HPDE6-E6E7 (cell line): ENCODE measurements at regions not wholly inside any gene's neighbourhood (a gene's known extent, or its start where the extent isn't known, plus 50 kb on each side); places are given as distances from the start of the nearest gene placed in this dataset.
"Not testable (repeated sequence)": the region's sequence is repeated elsewhere in the genome, so short reads cannot be mapped to it uniquely, and the experiment has no call there.

ENCODE experiments used
- DNase-seq: peaks from one replicate; pipeline ENCODE4 v3.0.0; 2011; ENCODE audit warnings: missing footprints; ENCODE audit errors: extremely low spot score

- DNase-seq: not testable (repeated sequence)
Measured at GRCh38 chr12:65678172-65678571, 146.1 kb upstream of the HMGA2 start.

- no peak for DNase-seq
Measured at GRCh38 chr12:65681226-65681625, 143.1 kb upstream of the HMGA2 start.

GRCh38 chr12:65682112-65682511 lies 142.2 kb upstream of the HMGA2 start:
- no peak for DNase-seq

- DNase-seq: no peak
Measured at GRCh38 chr12:65684906-65685305, 139.4 kb upstream of the HMGA2 start.

- no peak for DNase-seq
Measured at GRCh38 chr12:65685514-65685913, 138.8 kb upstream of the HMGA2 start.

GRCh38 chr12:65689508-65689907 lies 134.8 kb upstream of the HMGA2 start:
- DNase-seq: no peak

- no peak for DNase-seq
Measured at GRCh38 chr12:65690477-65690876, 133.8 kb upstream of the HMGA2 start.

- no peak for DNase-seq
Measured at GRCh38 chr12:65694130-65694529, 130.2 kb upstream of the HMGA2 start.

- DNase-seq: peak; percentile 58
Measured at GRCh38 chr12:65695113-65695865, 129.0 kb upstream of the HMGA2 start.

GRCh38 chr12:65696227-65696626 lies 128.1 kb upstream of the HMGA2 start:
- DNase-seq: no peak

GRCh38 chr12:65699251-65699650 lies 125.0 kb upstream of the HMGA2 start:
- no peak for DNase-seq

GRCh38 chr12:65703176-65703575 lies 121.1 kb upstream of the HMGA2 start:
- no peak for DNase-seq

- no peak for DNase-seq
Measured at GRCh38 chr12:65705380-65705876, 118.9 kb upstream of the HMGA2 start.

- no peak for DNase-seq
Measured at GRCh38 chr12:65707051-65707450, 117.2 kb upstream of the HMGA2 start.

- DNase-seq: no peak
Measured at GRCh38 chr12:65712260-65713004, 111.9 kb upstream of the HMGA2 start.

GRCh38 chr12:65715961-65716360 lies 108.3 kb upstream of the HMGA2 start:
- no peak for DNase-seq

GRCh38 chr12:65720136-65721130 lies 103.8 kb upstream of the HMGA2 start:
- DNase-seq: no peak

GRCh38 chr12:65721541-65722190 lies 102.6 kb upstream of the HMGA2 start:
- no peak for DNase-seq

- DNase-seq: no peak
Measured at GRCh38 chr12:65725376-65725775, 98.9 kb upstream of the HMGA2 start.

GRCh38 chr12:65728455-65728847 lies 95.8 kb upstream of the HMGA2 start:
- DNase-seq: no peak
